NB4 (cell line): ENCODE measurements at regions not wholly inside any gene's neighbourhood (a gene's known extent, or its start where the extent isn't known, plus 50 kb on each side); places are given as distances from the start of the nearest gene placed in this dataset.
A peak's percentile ranks its signal among the peaks of the same experiment; 100 is the strongest.

Experiments used
- DNase-seq: peaks from one replicate; pipeline ENCODE4 v3.0.0; 2010; ENCODE audit warnings: low read depth
- H3K4me3 ChIP-seq: one replicate; pipeline ENCODE4 v1.5.1; 2011; ENCODE audit warnings: mild to moderate bottlenecking, low read depth, low read length, moderate library complexity
- CTCF ChIP-seq: IDR thresholded peaks from one replicate; pipeline ENCODE4 v1.5.1; 2012; ENCODE audit warnings: low read depth, low read length
- MAX ChIP-seq: IDR thresholded peaks from 2 replicates; pipeline ENCODE4 v1.6.1; 2011; ENCODE audit warnings: low read depth, low read length
- MYC ChIP-seq: IDR thresholded peaks from 2 replicates; pipeline ENCODE4 v1.6.1; 2011; ENCODE audit warnings: low read depth, low read length
- POLR2A ChIP-seq: IDR thresholded peaks from 2 replicates; pipeline ENCODE4 v1.6.1; 2011; ENCODE audit warnings: mild to moderate bottlenecking; ENCODE audit not compliant: insufficient read length; ENCODE audit errors: extremely low read depth

- TF ChIP-seq MYC (no peak), CTCF (no peak), MAX (no peak), POLR2A (no peak)
Observed at GRCh38 chr5:35324679-35325078, 94.4 kb upstream of the PRLR start.

GRCh38 chr5:35324201-35324600 lies 93.9 kb upstream of the PRLR start:
- TF ChIP-seq CTCF (no peak), MAX (no peak), POLR2A (no peak), MYC (no peak)
- DNase-seq, result no peak
- H3K4me3 ChIP-seq, result no peak overlapping the region

More at GRCh38 chr5:35324679-35325078, 94.4 kb upstream of the PRLR start:
- no peak for DNase-seq
- no peak overlapping the region for H3K4me3 ChIP-seq

GRCh38 chr5:35320029-35320428 lies 89.7 kb upstream of the PRLR start:
- no peak for DNase-seq
- H3K4me3 ChIP-seq, result no peak overlapping the region
- TF ChIP-seq MAX (no peak), CTCF (no peak), POLR2A (no peak), MYC (no peak)

GRCh38 chr5:35319333-35320002 lies 89.2 kb upstream of the PRLR start:
- TF ChIP-seq MYC (no peak), CTCF (no peak), POLR2A (no peak), MAX (no peak)
- DNase-seq, result peak; percentile 79
- no peak overlapping the region for H3K4me3 ChIP-seq

- no peak overlapping the region for H3K4me3 ChIP-seq
- TF ChIP-seq MYC (no peak), MAX (no peak), CTCF (no peak), POLR2A (no peak)
Observed at GRCh38 chr5:35317586-35317985, 87.3 kb upstream of the PRLR start.

More at GRCh38 chr5:35317586-35317985, 87.3 kb upstream of the PRLR start:
- no peak for DNase-seq
